ENCODE measurements at regions not wholly inside any gene's neighbourhood (a gene's known extent, or its start where the extent isn't known, plus 50 kb on each side); places are given as distances from the start of the nearest gene placed in this dataset.

GRCh38 chr2:103292573-103292972 is 530.7 kb downstream of the TMEM182 start:
- H3K27me3 ChIP-seq: peaks cover 10% of the 10 kb centered on the region
- H3K4me3 ChIP-seq: no peak overlapping the region
- WGBS, 2 donors (ENCODE audit: low coverage in 1 of 2): 71 to 73% methylated on average over 6 of the region's 6 CpGs
- H3K9me3 ChIP-seq: no peaks in the 10 kb centered on the region
- H3K4me1 ChIP-seq: no peaks in the 10 kb centered on the region
- no peak for TF ChIP-seq EP300 (IDR thresholded peaks at IDR 0.05; ENCODE audit: low read depth)
- TF ChIP-seq POLR2A (IDR thresholded peaks at IDR 0.05): no peak
- TF ChIP-seq POLR2AphosphoS5 (IDR thresholded peaks at IDR 0.05): no peak
- DNase-seq: no peak
- no peak overlapping the region for H3K27ac ChIP-seq
- intact Hi-C loops (cut with DNase I; ENCODE audit: low total_unique reads) (no loop called here), in situ Hi-C loops (cut with MboI; ENCODE audit: low pct_ligation_motif_present in 1 of 4, low pct_unique_long_range_greater_than_20kb in 1 of 4, low sequenced_read_pairs in 3 of 4) (no loop called here)
- no peaks in the 10 kb centered on the region for H3K36me3 ChIP-seq

GRCh38 chr2:103293067-103293741 is 531.4 kb downstream of the TMEM182 start:
- no peak for DNase-seq
- Histone ChIP-seq H3K4me1 (no peaks in the 10 kb centered on the region), H3K9me3 (no peaks in the 10 kb centered on the region), H3K27me3 (peaks cover 10% of the 10 kb centered on the region), H3K36me3 (no peaks in the 10 kb centered on the region), H3K27ac (no peak overlapping the region), H3K4me3 (no peak overlapping the region)
- 29 to 57% methylated on average over 2 to 16 of the region's 16 CpGs for WGBS, 2 donors (ENCODE audit: low coverage in 1 of 2)
- in situ Hi-C loops (cut with MboI; ENCODE audit: low pct_ligation_motif_present in 1 of 4, low pct_unique_long_range_greater_than_20kb in 1 of 4, low sequenced_read_pairs in 3 of 4) (no loop called here), intact Hi-C loops (cut with DNase I; ENCODE audit: low total_unique reads) (no loop called here)
- TF ChIP-seq EP300 (IDR thresholded peaks at IDR 0.05; ENCODE audit: low read depth) (no peak), POLR2AphosphoS5 (IDR thresholded peaks at IDR 0.05) (no peak), POLR2A (IDR thresholded peaks at IDR 0.05) (no peak), CTCF (IDR thresholded peaks at IDR 0.05) (no peak)

GRCh38 chr2:103293742-103294077 is 531.9 kb downstream of the TMEM182 start:
- in situ Hi-C loops (cut with MboI; ENCODE audit: low pct_ligation_motif_present in 1 of 4, low pct_unique_long_range_greater_than_20kb in 1 of 4, low sequenced_read_pairs in 3 of 4): no loop called here
- Histone ChIP-seq H3K4me3 (no peak overlapping the region), H3K9me3 (no peaks in the 10 kb centered on the region), H3K27me3 (peaks cover 10% of the 10 kb centered on the region), H3K36me3 (no peaks in the 10 kb centered on the region), H3K4me1 (no peaks in the 10 kb centered on the region), H3K27ac (no peak overlapping the region)
- TF ChIP-seq POLR2AphosphoS5 (IDR thresholded peaks at IDR 0.05) (no peak), EP300 (IDR thresholded peaks at IDR 0.05; ENCODE audit: low read depth) (no peak), POLR2A (IDR thresholded peaks at IDR 0.05) (no peak), CTCF (IDR thresholded peaks at IDR 0.05) (no peak)
- 51 to 59% methylated on average over 3 of the region's 3 CpGs for WGBS, 2 donors (ENCODE audit: low coverage in 1 of 2)
- intact Hi-C loops (cut with DNase I; ENCODE audit: low total_unique reads): no loop called here
- no peak for DNase-seq

- H3K27me3 ChIP-seq: peaks cover 10% of the 10 kb centered on the region
- DNase-seq: no peak
- 66% methylated on average over 7 of the region's 7 CpGs for WGBS, 2 donors (ENCODE audit: low coverage in 1 of 2)
- no peaks in the 10 kb centered on the region for H3K9me3 ChIP-seq
- TF ChIP-seq CTCF (IDR thresholded peaks at IDR 0.05): no peak
- no peak for TF ChIP-seq POLR2AphosphoS5 (IDR thresholded peaks at IDR 0.05)
- TF ChIP-seq EP300 (IDR thresholded peaks at IDR 0.05; ENCODE audit: low read depth): no peak
- no peak for TF ChIP-seq POLR2A (IDR thresholded peaks at IDR 0.05)
- H3K36me3 ChIP-seq: no peaks in the 10 kb centered on the region
- no peak overlapping the region for H3K27ac ChIP-seq
- intact Hi-C loops (cut with DNase I; ENCODE audit: low total_unique reads): no loop called here
- in situ Hi-C loops (cut with MboI; ENCODE audit: low pct_ligation_motif_present in 1 of 4, low pct_unique_long_range_greater_than_20kb in 1 of 4, low sequenced_read_pairs in 3 of 4): no loop called here
- no peak overlapping the region for H3K4me3 ChIP-seq
- H3K4me1 ChIP-seq: no peaks in the 10 kb centered on the region
Observed at GRCh38 chr2:103294420-103294819, 532.6 kb downstream of the TMEM182 start.

GRCh38 chr2:103295591-103295990 is 533.8 kb downstream of the TMEM182 start:
- no peak for DNase-seq
- Histone ChIP-seq H3K9me3 (no peaks in the 10 kb centered on the region), H3K4me1 (no peaks in the 10 kb centered on the region), H3K36me3 (no peaks in the 10 kb centered on the region), H3K27me3 (peaks cover 10% of the 10 kb centered on the region), H3K4me3 (no peak overlapping the region), H3K27ac (no peak overlapping the region)
- 79 to 92% methylated on average over 1 to 2 of the region's 2 CpGs for WGBS, 2 donors (ENCODE audit: low coverage in 1 of 2)
- intact Hi-C loops (cut with DNase I; ENCODE audit: low total_unique reads) (no loop called here), in situ Hi-C loops (cut with MboI; ENCODE audit: low pct_ligation_motif_present in 1 of 4, low pct_unique_long_range_greater_than_20kb in 1 of 4, low sequenced_read_pairs in 3 of 4) (no loop called here)
- TF ChIP-seq POLR2AphosphoS5 (IDR thresholded peaks at IDR 0.05): no peak
- no peak for TF ChIP-seq POLR2A (IDR thresholded peaks at IDR 0.05)
- TF ChIP-seq EP300 (IDR thresholded peaks at IDR 0.05; ENCODE audit: low read depth): no peak
- TF ChIP-seq CTCF (IDR thresholded peaks at IDR 0.05): no peak
